Liver (tissue), 8 donors: ENCODE measurements at regions not wholly inside any gene's neighbourhood (a gene's known extent, or its start where the extent isn't known, plus 50 kb on each side); places are given as distances from the start of the nearest gene placed in this dataset.

ENCODE experiments used
- DNase-seq: peaks from one replicate; pipeline ENCODE4 v3.0.0-alpha.2; 2017; ENCODE audit warnings: low spot score
- H3K27ac ChIP-seq, 2 donors: one replicate each; pipeline ENCODE4 v1.7.0; 2013; ENCODE audit warnings: inconsistent platforms in 2 of 2, low read length in 2 of 2, control low read depth in 1 of 2, low read depth in 1 of 2, mild to moderate bottlenecking in 1 of 2
- H3K27me3 ChIP-seq, 4 donors: one replicate each; pipeline versions ENCODE4 v1.6.1 to v1.7.0; 2013; ENCODE audit warnings: low read length in 3 of 4, inconsistent platforms in 1 of 4, mild to moderate bottlenecking in 1 of 4, moderate library complexity in 1 of 4; ENCODE audit not compliant: control insufficient read depth in 4 of 4, insufficient read depth in 4 of 4
- H3K36me3 ChIP-seq, 4 donors: one replicate each; pipeline versions ENCODE4 v1.6.1 to v1.7.0; 2013; ENCODE audit warnings: low read length in 3 of 4, mild to moderate bottlenecking in 3 of 4, low read depth in 1 of 4, moderate library complexity in 1 of 4; ENCODE audit not compliant: control insufficient read depth in 4 of 4, insufficient read depth in 3 of 4
- H3K4me1 ChIP-seq, 4 donors: one replicate each; pipeline versions ENCODE4 v1.6.1 to v1.7.0; 2013; ENCODE audit warnings: low read length in 3 of 4, mild to moderate bottlenecking in 3 of 4, moderate library complexity in 1 of 4; ENCODE audit not compliant: control insufficient read depth in 4 of 4, insufficient read depth in 4 of 4
- H3K4me3 ChIP-seq, 3 donors: one replicate each; pipeline versions ENCODE4 v1.6.1 to v1.7.0; 2013; ENCODE audit warnings: low read length in 3 of 3, control low read depth in 1 of 3, low read depth in 1 of 3, mild to moderate bottlenecking in 1 of 3
- H3K9ac ChIP-seq, 2 donors: one replicate each; pipeline ENCODE4 v1.7.0; 2013; ENCODE audit warnings: low read length in 2 of 2, mild to moderate bottlenecking in 2 of 2, moderate library complexity in 2 of 2, control low read depth in 1 of 2, low read depth in 1 of 2
- H3K9me3 ChIP-seq, 4 donors: one replicate each; pipeline versions ENCODE4 v1.6.1 to v1.7.0; 2013; ENCODE audit warnings: low read length in 3 of 4; ENCODE audit not compliant: control insufficient read depth in 4 of 4
- CTCF ChIP-seq: fragments of 150-350 bp; IDR thresholded peaks from 2 replicates; pipeline ENCODE4 v1.5.1; 2017; ENCODE audit warnings: improper control_type of control experiment, low read depth, low read length; ENCODE audit not compliant: missing input control
- EGR1 ChIP-seq, 2 donors: IDR thresholded peaks; 2 replicates each; pipeline ENCODE4 v1.6.1; 2016 to 2018; ENCODE audit warnings: antibody characterized with exemption in 2 of 2, low read depth in 2 of 2
- FOXA1 ChIP-seq: IDR thresholded peaks from 2 replicates; pipeline ENCODE4 v1.6.1; 2016; ENCODE audit warnings: antibody characterized with exemption
- FOXA2 ChIP-seq: IDR thresholded peaks from 2 replicates; pipeline ENCODE4 v1.6.1; 2016; ENCODE audit warnings: antibody characterized with exemption
- GABPA ChIP-seq, 2 donors: IDR thresholded peaks in 1 of 2; conservative IDR thresholded peaks in 1 of 2; 2 replicates each; pipeline ENCODE4 v1.6.1; 2016; ENCODE audit warnings: antibody characterized with exemption in 2 of 2, mild to moderate bottlenecking in 1 of 2, moderate library complexity in 1 of 2
- HNF4A ChIP-seq, 2 donors: conservative IDR thresholded peaks; 2 replicates each; pipeline ENCODE4 v1.6.1; 2016; ENCODE audit warnings: antibody characterized with exemption in 2 of 2, mild to moderate bottlenecking in 2 of 2
- HNF4G ChIP-seq: IDR thresholded peaks from 2 replicates; pipeline ENCODE4 v1.6.1; 2016; ENCODE audit warnings: antibody characterized with exemption
- JUND ChIP-seq, 2 donors: IDR thresholded peaks; 2 replicates each; pipeline ENCODE4 v1.6.1; 2016; ENCODE audit warnings: antibody characterized with exemption in 2 of 2
- NR2F2 ChIP-seq: IDR thresholded peaks from 2 replicates; pipeline ENCODE4 v1.6.1; 2016; ENCODE audit warnings: antibody characterized with exemption
- RAD21 ChIP-seq, 2 donors: IDR thresholded peaks; 2 replicates each; pipeline ENCODE4 v1.6.1; 2016; ENCODE audit warnings: antibody characterized with exemption in 2 of 2, mild to moderate bottlenecking in 2 of 2
- RXRA ChIP-seq, 2 donors: IDR thresholded peaks; 2 replicates each; pipeline ENCODE4 v1.6.1; 2017 to 2018; ENCODE audit warnings: antibody characterized with exemption in 2 of 2, mild to moderate bottlenecking in 1 of 2
- SP1 ChIP-seq: IDR thresholded peaks from 2 replicates; pipeline ENCODE4 v1.6.1; 2018; ENCODE audit warnings: antibody characterized with exemption, mild to moderate bottlenecking
- TAF1 ChIP-seq: conservative IDR thresholded peaks from 2 replicates; pipeline ENCODE4 v1.6.1; 2016; ENCODE audit warnings: antibody characterized with exemption, mild to moderate bottlenecking
- YY1 ChIP-seq: IDR thresholded peaks from 2 replicates; pipeline ENCODE4 v1.6.1; 2016; ENCODE audit warnings: antibody characterized with exemption, mild to moderate bottlenecking
- WGBS: extraction: QIAGEN DNeasy Blood & Tissue Kit; methylation state at CpG from one replicate; pipeline ENCODE4 v1.1.7; 2013; 5-methylcytosine and 5-hydroxymethylcytosine counted together
- TF ChIP-seq, protein P1 (sequence below): IDR thresholded peaks from 2 replicates; pipeline ENCODE4 v1.6.1; 2016; ENCODE audit warnings: antibody characterized with exemption, mild to moderate bottlenecking
- TF ChIP-seq, protein P2 (sequence below): IDR thresholded peaks from 2 replicates; pipeline ENCODE4 v1.6.1; 2016; ENCODE audit warnings: antibody characterized with exemption
- donor health status: healthy.
- donor health status: healthy.
- donor health status: healthy.
- donor health status: healthy.
- donor health status: healthy.

DNA sequence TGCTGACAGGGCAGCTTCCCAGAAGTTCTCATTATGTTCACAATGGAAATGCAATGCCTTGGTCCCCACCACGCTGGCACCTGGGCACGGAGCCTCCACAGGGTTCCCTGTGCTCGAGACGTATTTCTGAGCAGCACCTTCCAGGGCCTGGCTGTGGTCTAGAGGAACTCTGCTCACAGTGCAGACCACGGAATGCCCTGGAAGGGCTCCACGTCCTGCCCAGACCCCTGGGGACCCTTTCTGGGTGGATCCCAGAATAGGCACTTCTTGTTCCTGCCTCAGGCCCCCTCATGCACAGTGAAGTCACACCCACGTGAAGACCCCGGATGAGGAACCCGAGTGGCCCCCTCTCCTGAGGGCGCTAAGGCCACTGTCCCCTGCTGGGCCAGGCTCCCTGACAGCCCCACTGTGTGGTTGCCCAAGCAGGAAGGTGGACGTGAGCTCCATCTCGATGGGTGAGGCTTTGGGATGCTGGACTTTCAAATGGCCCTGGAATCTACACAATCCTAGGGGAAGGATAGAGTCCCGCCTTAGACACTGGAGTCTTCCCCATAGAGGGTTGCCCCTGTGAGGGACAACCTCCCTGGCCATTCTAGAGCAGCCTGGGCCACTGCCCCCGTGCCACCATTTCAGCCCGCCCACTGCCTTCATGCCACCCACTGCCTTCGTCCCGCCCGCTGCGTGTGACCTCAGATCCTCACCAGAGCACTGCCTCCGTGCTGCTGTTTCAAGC is 1106.8 kb downstream of the BRD1 start:
- H3K9me3 ChIP-seq: no peaks in the 10 kb centered on the region
- H3K36me3 ChIP-seq: no peaks in the 10 kb centered on the region
- DNase-seq: no peak
- H3K4me1 ChIP-seq: no peaks in the 10 kb centered on the region
- WGBS: 88% methylated on average over 20 of the region's 20 CpGs
- H3K9ac ChIP-seq: no peak overlapping the region
- TF ChIP-seq, protein P1, sequence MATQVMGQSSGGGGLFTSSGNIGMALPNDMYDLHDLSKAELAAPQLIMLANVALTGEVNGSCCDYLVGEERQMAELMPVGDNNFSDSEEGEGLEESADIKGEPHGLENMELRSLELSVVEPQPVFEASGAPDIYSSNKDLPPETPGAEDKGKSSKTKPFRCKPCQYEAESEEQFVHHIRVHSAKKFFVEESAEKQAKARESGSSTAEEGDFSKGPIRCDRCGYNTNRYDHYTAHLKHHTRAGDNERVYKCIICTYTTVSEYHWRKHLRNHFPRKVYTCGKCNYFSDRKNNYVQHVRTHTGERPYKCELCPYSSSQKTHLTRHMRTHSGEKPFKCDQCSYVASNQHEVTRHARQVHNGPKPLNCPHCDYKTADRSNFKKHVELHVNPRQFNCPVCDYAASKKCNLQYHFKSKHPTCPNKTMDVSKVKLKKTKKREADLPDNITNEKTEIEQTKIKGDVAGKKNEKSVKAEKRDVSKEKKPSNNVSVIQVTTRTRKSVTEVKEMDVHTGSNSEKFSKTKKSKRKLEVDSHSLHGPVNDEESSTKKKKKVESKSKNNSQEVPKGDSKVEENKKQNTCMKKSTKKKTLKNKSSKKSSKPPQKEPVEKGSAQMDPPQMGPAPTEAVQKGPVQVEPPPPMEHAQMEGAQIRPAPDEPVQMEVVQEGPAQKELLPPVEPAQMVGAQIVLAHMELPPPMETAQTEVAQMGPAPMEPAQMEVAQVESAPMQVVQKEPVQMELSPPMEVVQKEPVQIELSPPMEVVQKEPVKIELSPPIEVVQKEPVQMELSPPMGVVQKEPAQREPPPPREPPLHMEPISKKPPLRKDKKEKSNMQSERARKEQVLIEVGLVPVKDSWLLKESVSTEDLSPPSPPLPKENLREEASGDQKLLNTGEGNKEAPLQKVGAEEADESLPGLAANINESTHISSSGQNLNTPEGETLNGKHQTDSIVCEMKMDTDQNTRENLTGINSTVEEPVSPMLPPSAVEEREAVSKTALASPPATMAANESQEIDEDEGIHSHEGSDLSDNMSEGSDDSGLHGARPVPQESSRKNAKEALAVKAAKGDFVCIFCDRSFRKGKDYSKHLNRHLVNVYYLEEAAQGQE: no peak
- no peak for TF ChIP-seq HNF4G
- TF ChIP-seq RXRA (IDR thresholded peaks at IDR 0.05): no peak
- TF ChIP-seq GABPA (IDR thresholded peaks at IDR 0.05 in 1 of 2, conservative IDR thresholded peaks at IDR 0.05 in 1 of 2): no peak
- no peak for TF ChIP-seq EGR1 (IDR thresholded peaks at IDR 0.05; ENCODE audit: low read depth in 2 of 2)
- TF ChIP-seq FOXA2: no peak
- no peak for TF ChIP-seq CTCF
- TF ChIP-seq NR2F2: no peak
- TF ChIP-seq SP1: no peak
- TF ChIP-seq HNF4A (conservative IDR thresholded peaks at IDR 0.05): no peak
- no peak for TF ChIP-seq YY1
- no peak for TF ChIP-seq FOXA1
- TF ChIP-seq, protein P2, sequence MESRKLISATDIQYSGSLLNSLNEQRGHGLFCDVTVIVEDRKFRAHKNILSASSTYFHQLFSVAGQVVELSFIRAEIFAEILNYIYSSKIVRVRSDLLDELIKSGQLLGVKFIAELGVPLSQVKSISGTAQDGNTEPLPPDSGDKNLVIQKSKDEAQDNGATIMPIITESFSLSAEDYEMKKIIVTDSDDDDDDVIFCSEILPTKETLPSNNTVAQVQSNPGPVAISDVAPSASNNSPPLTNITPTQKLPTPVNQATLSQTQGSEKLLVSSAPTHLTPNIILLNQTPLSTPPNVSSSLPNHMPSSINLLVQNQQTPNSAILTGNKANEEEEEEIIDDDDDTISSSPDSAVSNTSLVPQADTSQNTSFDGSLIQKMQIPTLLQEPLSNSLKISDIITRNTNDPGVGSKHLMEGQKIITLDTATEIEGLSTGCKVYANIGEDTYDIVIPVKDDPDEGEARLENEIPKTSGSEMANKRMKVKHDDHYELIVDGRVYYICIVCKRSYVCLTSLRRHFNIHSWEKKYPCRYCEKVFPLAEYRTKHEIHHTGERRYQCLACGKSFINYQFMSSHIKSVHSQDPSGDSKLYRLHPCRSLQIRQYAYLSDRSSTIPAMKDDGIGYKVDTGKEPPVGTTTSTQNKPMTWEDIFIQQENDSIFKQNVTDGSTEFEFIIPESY: no peak
- no peaks in the 10 kb centered on the region for H3K27me3 ChIP-seq
- H3K4me3 ChIP-seq: no peak overlapping the region
- H3K27ac ChIP-seq: no peak overlapping the region

DNA sequence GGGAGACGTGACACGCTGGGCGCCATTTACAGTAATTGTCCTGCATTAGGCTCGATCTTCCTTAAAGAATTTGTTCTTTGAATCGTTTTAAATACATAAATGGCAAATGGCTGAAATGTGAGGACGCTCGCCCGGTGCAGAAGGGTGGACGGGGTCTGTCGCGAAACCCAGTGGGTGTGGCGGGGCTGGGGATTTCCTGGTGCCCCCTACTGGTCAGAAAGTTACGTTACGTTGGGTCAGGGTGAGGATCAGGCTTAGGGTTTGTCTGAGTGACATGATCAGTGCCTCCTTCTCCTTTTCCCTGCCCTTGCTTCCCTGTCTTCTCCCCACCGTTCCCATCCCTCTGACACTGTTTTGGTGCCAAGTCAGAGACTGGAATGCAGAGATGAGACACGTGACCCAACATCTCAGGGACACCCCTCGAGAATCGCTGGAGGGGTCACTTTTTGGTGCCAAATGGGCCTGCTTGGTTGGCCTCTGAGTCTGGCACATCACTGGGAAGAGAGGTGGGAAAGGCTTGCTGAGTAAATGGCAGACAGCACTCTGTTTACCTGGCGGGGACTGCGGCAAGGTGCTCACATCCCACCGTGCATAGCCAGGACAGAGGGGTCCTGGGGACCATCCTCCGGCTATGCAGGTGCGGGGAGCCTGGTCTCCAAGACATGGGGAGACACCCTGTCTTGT is 1107.6 kb downstream of the BRD1 start:
- no peaks in the 10 kb centered on the region for H3K36me3 ChIP-seq
- H3K27ac ChIP-seq: no peak overlapping the region
- no peaks in the 10 kb centered on the region for H3K4me1 ChIP-seq
- H3K4me3 ChIP-seq: no peak overlapping the region
- no peak for DNase-seq
- no peak overlapping the region for H3K9ac ChIP-seq
- WGBS: 85% methylated on average over 23 of the region's 23 CpGs
- no peaks in the 10 kb centered on the region for H3K9me3 ChIP-seq
- H3K27me3 ChIP-seq: no peaks in the 10 kb centered on the region
- TF ChIP-seq GABPA (IDR thresholded peaks at IDR 0.05 in 1 of 2, conservative IDR thresholded peaks at IDR 0.05 in 1 of 2) (no peak), JUND (IDR thresholded peaks at IDR 0.05) (no peak), RAD21 (IDR thresholded peaks at IDR 0.05) (no peak), CTCF (no peak), FOXA1 (no peak), HNF4A (conservative IDR thresholded peaks at IDR 0.05) (no peak), TAF1 (no peak), SP1 (no peak), RXRA (IDR thresholded peaks at IDR 0.05) (no peak), FOXA2 (no peak), HNF4G (no peak)
- TF ChIP-seq, protein P1: no peak
